ENCODE measurements at regions not wholly inside any gene's neighbourhood (a gene's known extent, or its start where the extent isn't known, plus 50 kb on each side); places are given as distances from the start of the nearest gene placed in this dataset.

DNA sequence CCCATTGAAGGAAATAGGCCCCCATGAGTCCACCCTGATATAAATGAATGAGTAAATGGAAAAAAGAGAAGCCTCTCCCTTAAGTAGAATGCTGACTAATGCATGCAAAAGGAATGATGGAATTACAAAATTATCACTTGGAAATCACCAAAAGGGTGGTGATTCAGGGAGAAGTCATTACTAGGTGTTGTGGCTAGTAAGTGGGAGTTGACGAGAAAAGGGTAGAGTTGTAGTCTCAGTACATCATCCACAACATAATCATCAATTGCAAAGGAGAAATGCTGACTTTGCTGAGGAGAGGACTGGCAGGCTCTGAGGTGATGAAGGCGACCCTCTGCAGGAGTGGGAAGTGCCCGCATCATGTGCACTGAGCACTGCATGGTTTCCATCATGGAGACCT lies 201.5 kb upstream of the S1PR3 start:
- TF ChIP-seq, protein P1, sequence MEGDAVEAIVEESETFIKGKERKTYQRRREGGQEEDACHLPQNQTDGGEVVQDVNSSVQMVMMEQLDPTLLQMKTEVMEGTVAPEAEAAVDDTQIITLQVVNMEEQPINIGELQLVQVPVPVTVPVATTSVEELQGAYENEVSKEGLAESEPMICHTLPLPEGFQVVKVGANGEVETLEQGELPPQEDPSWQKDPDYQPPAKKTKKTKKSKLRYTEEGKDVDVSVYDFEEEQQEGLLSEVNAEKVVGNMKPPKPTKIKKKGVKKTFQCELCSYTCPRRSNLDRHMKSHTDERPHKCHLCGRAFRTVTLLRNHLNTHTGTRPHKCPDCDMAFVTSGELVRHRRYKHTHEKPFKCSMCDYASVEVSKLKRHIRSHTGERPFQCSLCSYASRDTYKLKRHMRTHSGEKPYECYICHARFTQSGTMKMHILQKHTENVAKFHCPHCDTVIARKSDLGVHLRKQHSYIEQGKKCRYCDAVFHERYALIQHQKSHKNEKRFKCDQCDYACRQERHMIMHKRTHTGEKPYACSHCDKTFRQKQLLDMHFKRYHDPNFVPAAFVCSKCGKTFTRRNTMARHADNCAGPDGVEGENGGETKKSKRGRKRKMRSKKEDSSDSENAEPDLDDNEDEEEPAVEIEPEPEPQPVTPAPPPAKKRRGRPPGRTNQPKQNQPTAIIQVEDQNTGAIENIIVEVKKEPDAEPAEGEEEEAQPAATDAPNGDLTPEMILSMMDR (IDR thresholded peaks at IDR 0.05; ENCODE audit: low read depth, low read length, missing control alignments) = no peak
- DNase-seq (ENCODE audit: low read depth) = no peak
- no peak overlapping the region for H3K4me3 ChIP-seq (ENCODE audit: low read depth, low read length)

DNA sequence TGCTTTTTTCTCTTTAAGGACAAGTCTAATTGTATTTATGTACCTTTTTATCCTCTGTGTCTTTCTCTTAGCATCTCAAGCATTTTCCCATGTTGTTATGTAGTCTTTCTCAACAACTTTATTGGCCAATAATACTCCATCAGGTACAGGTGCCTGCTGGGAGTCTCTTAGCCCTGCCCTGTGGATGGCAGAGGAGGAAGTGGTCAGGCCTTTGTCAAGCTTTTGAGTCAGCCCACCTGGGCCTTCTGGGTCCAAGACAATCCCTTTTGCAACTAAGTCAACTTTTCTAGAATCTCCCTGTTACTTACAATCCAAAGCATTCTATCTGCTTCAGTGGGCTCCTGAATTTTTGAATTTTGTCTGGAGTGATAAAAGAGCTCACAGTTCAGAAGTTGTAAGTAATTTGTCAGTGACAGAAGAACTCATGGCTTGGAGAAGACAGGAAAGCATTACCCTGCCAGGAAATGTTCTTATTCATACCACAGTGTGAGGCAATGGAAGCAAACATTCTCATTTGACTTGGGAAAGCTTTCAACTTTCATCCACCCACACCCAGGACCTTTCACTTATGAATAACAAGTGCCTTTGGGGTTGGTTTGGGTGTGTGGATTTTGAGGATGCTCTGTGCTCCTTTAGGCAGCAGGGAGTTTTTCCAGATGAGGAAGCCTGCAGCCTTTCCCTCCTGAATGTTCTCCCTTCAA lies 200.0 kb upstream of the S1PR3 start:
- TF ChIP-seq, protein P1 (IDR thresholded peaks at IDR 0.05; ENCODE audit: low read depth, low read length, missing control alignments) = no peak
- H3K4me3 ChIP-seq (ENCODE audit: low read depth, low read length) = no peak overlapping the region
- no peak for DNase-seq (ENCODE audit: low read depth)

DNA sequence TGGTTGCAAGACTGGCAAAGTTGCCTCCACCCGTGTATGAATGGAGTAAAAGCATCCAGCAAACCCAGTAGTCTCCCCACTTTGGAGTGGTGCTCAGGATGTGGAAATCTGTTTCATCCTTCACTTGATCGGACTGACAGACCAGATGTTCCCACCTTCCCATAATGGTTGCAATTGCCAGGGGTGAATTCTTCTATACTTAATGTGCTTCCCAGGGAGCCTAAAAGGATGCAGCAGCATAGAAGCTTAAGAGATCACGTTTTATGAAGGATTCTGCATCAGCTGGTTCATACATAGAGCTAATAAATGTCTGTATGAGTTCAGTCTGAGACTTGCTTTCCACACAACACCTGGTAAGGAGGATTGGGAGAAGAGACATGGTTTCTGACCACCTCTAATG lies 198.8 kb upstream of the S1PR3 start:
- DNase-seq (ENCODE audit: low read depth) = no peak
- TF ChIP-seq, protein P1 (IDR thresholded peaks at IDR 0.05; ENCODE audit: low read depth, low read length, missing control alignments) = no peak
- no peak overlapping the region for H3K4me3 ChIP-seq (ENCODE audit: low read depth, low read length)

DNA sequence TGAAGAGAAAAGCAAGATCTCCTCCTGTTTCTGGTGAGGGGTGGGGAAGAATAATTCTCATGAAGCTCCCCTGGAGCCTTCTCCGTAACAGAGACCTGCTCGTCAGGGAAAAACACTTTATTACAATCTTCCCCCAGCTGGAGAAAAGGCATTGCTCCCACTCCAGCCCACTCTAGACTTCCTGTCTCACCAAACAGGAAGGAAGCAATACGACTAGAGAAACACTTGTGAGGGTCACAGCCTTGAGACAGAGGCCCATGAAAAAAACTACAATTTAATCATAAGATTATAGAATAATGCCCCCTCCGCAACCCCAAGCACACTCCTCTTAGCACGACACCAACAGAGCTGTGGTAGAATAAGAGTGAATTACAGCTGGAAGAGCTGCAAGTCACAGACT lies 197.2 kb upstream of the S1PR3 start:
- H3K4me3 ChIP-seq (ENCODE audit: low read depth, low read length) = no peak overlapping the region
- no peak for DNase-seq (ENCODE audit: low read depth)
- TF ChIP-seq, protein P1 (IDR thresholded peaks at IDR 0.05; ENCODE audit: low read depth, low read length, missing control alignments) = no peak

DNA sequence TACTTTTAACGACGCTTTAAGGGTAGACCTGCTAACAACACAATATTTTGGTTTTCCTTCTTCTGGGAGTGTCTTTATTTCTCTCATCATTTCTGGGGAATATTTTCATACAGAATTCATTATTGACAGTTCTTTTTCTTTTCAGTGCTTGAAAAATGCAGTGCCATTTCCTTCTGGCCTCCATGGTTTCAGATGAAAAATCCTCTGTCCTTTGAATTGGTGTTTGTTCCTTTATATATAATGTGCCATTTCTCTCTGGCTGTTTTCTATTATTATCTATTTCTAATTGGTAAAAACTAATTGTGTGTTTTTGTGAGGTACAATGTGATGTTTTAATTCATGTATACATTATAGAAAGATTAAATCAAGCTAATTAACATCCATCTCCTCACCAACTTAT lies 194.3 kb upstream of the S1PR3 start:
- H3K4me3 ChIP-seq (ENCODE audit: low read depth, low read length) = no peak overlapping the region
- no peak for DNase-seq (ENCODE audit: low read depth)
- TF ChIP-seq, protein P1 (IDR thresholded peaks at IDR 0.05; ENCODE audit: low read depth, low read length, missing control alignments) = no peak

DNA sequence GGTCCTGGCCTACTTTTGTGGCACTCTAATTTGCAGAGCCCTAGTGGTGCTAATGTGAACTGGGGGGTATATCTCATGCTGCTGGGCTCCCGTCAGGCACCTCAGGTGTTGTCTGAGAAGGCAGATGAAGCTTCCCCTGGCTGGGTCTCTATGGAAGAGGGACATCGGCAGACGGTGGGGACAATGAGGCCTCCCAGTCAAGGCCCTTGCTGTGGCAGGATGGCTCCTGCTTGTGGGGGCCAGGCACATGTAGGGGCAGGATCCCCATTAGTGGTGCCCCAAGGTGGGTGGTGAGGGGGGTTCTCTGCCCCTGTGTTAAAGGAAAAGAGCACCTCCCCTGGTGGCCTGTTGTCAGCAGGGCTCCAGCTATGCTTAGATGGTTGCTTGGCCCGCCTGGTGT lies 192.8 kb upstream of the S1PR3 start:
- no peak overlapping the region for H3K4me3 ChIP-seq (ENCODE audit: low read depth, low read length)
- DNase-seq (ENCODE audit: low read depth) = no peak
- TF ChIP-seq, protein P1 (IDR thresholded peaks at IDR 0.05; ENCODE audit: low read depth, low read length, missing control alignments) = no peak
